OCI-LY1 (cell line): ENCODE measurements at regions not wholly inside any gene's neighbourhood (a gene's known extent, or its start where the extent isn't known, plus 50 kb on each side); places are given as distances from the start of the nearest gene placed in this dataset.

ENCODE experiments used
- H2AFZ ChIP-seq: fragments of 200-600 bp; sonication (generic), shearing (Covaris generic); 2 replicates; pipeline ENCODE4 v1.6.0; 2014; ENCODE audit warnings: antibody characterized with exemption, mild to moderate bottlenecking, low read length
- H3F3A ChIP-seq: fragments of 200-600 bp; sonication (generic), shearing (Covaris generic); 2 replicates; pipeline ENCODE4 v1.6.0; 2014; ENCODE audit warnings: mild to moderate bottlenecking, antibody characterized with exemption, low read length, moderate library complexity; ENCODE audit not compliant: insufficient read depth
- H3K27ac ChIP-seq: fragments of 200-600 bp; sonication (generic); 2 replicates; pipeline ENCODE4 v1.5.1; 2014; ENCODE audit warnings: low read length, mixed run types, mild to moderate bottlenecking, low read depth; ENCODE audit not compliant: poor library complexity, severe bottlenecking
- H3K27me3 ChIP-seq: fragments of 200-600 bp; sonication (generic); 2 replicates; pipeline ENCODE4 v1.6.0; 2014; ENCODE audit warnings: antibody characterized with exemption, mild to moderate bottlenecking, low read length, moderate library complexity; ENCODE audit not compliant: insufficient read depth
- H3K36me3 ChIP-seq: fragments of 200-600 bp; sonication (generic); 2 replicates; pipeline ENCODE4 v1.6.1; 2014; ENCODE audit warnings: mild to moderate bottlenecking, antibody characterized with exemption, low read length, moderate library complexity, mixed read lengths; ENCODE audit not compliant: insufficient read depth
- H3K4me1 ChIP-seq: fragments of 200-600 bp; sonication (generic); 2 replicates; pipeline ENCODE4 v1.5.1; 2014; ENCODE audit warnings: mild to moderate bottlenecking, low read length, moderate library complexity; ENCODE audit not compliant: insufficient read depth, severe bottlenecking
- H3K4me2 ChIP-seq: fragments of 200-600 bp; sonication (generic), shearing (Covaris generic); 2 replicates; pipeline ENCODE4 v1.6.1; 2014; ENCODE audit warnings: low read length
- H3K4me3 ChIP-seq: fragments of 200-600 bp; sonication (generic); 2 replicates; pipeline ENCODE4 v1.5.1; 2014; ENCODE audit warnings: low read length, low read depth, mild to moderate bottlenecking, mixed read lengths; ENCODE audit not compliant: poor library complexity, severe bottlenecking
- H3K79me2 ChIP-seq: fragments of 200-600 bp; shearing (Covaris generic); 2 replicates; pipeline ENCODE4 v1.6.1; 2016; ENCODE audit warnings: mixed run types, low read length, mixed read lengths; ENCODE audit not compliant: insufficient read depth
- H3K9ac ChIP-seq: fragments of 200-600 bp; sonication (generic), shearing (Covaris generic); 2 replicates; pipeline ENCODE4 v1.6.1; 2014; ENCODE audit warnings: mild to moderate bottlenecking, low read length, mixed read lengths
- H3K9me2 ChIP-seq: fragments of 200-600 bp; sonication (generic), shearing (Covaris generic); 2 replicates; pipeline ENCODE4 v1.6.1; 2014; ENCODE audit warnings: low read depth, mild to moderate bottlenecking, low read length, mixed read lengths
- H3K9me3 ChIP-seq: fragments of 200-600 bp; shearing (Covaris generic); 2 replicates; pipeline ENCODE4 v1.6.1; 2014; ENCODE audit warnings: low read length, mixed read lengths
- H4K20me1 ChIP-seq: fragments of 200-600 bp; sonication (generic), shearing (Covaris generic); 2 replicates; pipeline ENCODE4 v1.6.0; 2016; ENCODE audit warnings: mild to moderate bottlenecking, low read length; ENCODE audit not compliant: insufficient read depth
- EZH2 ChIP-seq: fragments of 200-600 bp; sonication (generic), shearing (Covaris generic); IDR thresholded peaks from 2 replicates; pipeline ENCODE4 v1.8.0; 2017; ENCODE audit warnings: borderline replicate concordance, mixed run types, mild to moderate bottlenecking, antibody characterized with exemption, low read length, moderate library complexity, mixed read lengths
- TF ChIP-seq, protein P1 (sequence below): fragments of 200-600 bp; sonication (generic), shearing (Covaris generic); IDR thresholded peaks from 2 replicates; pipeline ENCODE4 v1.5.1; 2017; ENCODE audit warnings: mild to moderate bottlenecking, antibody characterized with exemption, low read length, moderate library complexity, mixed read lengths

DNA sequence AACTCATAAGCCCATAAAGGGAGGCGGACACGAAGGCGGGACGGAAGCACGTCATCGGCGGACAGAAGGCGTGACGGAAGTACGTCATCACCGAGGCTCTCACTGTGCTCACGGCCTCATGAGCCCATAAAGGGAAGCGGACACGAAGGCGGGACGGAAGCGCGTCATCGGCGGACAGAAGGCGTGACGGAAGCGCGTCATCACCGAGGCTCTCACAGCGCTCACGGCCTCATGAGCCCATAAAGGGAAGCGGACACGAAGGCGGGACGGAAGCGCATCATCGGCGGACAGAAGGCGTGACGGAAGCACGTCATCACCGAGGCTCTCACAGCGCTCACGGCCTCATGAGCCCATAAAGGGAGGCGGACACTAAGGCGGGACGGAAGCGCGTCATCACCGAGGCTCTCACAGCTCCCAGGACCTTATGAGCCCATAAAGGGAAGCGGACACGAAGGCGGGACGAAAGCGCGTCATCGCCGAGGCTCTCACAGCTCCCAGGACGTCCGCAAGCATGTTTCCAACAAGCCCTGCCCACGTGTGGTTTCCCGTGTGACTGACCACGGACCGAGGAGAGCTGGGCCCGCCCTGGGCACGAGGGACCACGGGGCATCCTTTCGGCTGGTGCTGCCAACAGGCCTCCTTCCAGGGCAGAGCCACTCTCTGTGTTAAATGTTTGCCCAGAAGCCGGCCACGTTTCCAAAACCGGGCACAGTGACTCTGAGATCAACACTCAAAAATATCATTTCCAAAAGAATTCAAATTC is 182.7 kb upstream of the SALL3 start:
- Histone ChIP-seq H3K27me3 (no peaks in the 10 kb centered on the region), H3K9ac (no peak overlapping the region), H3K9me3 (no peaks in the 10 kb centered on the region), H3K4me1 (no peaks in the 10 kb centered on the region), H3K36me3 (no peaks in the 10 kb centered on the region), H3K4me3 (no peak overlapping the region), H3K79me2 (no peaks in the 10 kb centered on the region), H3K4me2 (no peak overlapping the region), H2AFZ (no peak overlapping the region), H4K20me1 (no peaks in the 10 kb centered on the region), H3K27ac (no peak overlapping the region), H3K9me2 (no peaks in the 10 kb centered on the region), H3F3A (no peaks in the 10 kb centered on the region)
- TF ChIP-seq, protein P1, sequence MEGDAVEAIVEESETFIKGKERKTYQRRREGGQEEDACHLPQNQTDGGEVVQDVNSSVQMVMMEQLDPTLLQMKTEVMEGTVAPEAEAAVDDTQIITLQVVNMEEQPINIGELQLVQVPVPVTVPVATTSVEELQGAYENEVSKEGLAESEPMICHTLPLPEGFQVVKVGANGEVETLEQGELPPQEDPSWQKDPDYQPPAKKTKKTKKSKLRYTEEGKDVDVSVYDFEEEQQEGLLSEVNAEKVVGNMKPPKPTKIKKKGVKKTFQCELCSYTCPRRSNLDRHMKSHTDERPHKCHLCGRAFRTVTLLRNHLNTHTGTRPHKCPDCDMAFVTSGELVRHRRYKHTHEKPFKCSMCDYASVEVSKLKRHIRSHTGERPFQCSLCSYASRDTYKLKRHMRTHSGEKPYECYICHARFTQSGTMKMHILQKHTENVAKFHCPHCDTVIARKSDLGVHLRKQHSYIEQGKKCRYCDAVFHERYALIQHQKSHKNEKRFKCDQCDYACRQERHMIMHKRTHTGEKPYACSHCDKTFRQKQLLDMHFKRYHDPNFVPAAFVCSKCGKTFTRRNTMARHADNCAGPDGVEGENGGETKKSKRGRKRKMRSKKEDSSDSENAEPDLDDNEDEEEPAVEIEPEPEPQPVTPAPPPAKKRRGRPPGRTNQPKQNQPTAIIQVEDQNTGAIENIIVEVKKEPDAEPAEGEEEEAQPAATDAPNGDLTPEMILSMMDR: no peak

DNA sequence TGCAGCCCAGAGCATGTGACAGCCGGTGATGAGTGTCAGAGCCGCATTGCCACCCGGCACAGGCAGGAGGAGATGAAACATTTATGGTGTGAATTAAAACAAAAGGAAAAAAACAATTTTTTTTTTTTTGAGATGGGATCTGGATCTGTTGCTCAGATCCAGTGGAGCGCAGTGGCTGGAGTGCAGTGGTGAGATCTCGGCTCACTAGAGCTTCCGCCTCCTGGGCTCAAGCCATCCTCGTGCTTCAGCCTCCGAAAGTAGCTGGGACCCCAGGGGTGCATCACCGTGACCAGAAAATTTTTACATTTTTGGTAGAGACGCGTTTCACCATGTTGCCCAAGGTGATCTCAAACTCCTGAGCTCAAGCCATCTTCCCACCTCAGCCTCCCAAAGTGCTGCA is 182.1 kb upstream of the SALL3 start:
- Histone ChIP-seq H2AFZ (no peak overlapping the region), H3K27ac (no peak overlapping the region), H3K4me3 (no peak overlapping the region), H3F3A (no peaks in the 10 kb centered on the region), H3K36me3 (no peaks in the 10 kb centered on the region), H3K27me3 (no peaks in the 10 kb centered on the region), H3K4me1 (no peaks in the 10 kb centered on the region), H3K4me2 (no peak overlapping the region), H3K9me3 (no peaks in the 10 kb centered on the region), H4K20me1 (no peaks in the 10 kb centered on the region), H3K79me2 (no peaks in the 10 kb centered on the region), H3K9me2 (no peaks in the 10 kb centered on the region), H3K9ac (no peak overlapping the region)
- no peak for TF ChIP-seq EZH2
- TF ChIP-seq, protein P1: no peak

DNA sequence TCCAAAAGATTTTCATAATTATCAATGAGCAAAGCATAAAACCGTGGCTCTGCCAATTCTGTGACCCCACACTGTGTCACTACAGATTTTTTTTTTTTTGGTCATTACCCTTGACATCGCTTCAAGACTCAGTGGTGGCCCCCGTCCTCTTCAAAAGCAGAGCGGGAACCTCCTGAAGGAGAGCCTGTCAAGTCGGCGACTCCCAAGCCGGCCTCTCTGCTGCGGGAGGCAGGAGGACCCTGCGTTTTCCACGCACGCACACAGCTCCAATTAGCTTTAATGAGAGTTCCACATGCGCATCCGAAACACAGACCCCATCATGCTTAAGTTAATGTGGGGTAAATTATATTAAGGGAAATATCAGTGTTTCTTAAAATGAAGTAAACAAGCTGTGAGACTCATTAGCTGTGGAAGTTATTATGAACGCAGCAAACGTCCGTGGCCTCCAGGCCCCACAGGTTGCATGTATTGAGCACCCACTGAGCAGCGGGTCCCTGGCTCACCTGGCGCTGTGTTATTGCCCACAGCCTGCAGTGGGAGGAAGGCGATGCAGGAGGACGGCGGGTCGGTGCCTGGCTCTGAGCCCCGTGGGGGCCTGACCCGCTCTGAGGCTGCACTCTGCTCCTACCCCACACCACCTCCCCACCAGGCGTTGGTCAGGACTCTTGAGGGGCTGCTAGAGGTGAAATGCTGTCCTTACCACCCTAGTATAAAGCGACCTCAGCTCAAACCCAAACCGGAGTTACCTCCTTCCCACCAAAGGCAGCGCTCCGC is 181.0 kb upstream of the SALL3 start:
- no peak for TF ChIP-seq EZH2
- TF ChIP-seq, protein P1: no peak
- H4K20me1 ChIP-seq: no peaks in the 10 kb centered on the region
- H3K27ac ChIP-seq: no peak overlapping the region
- H3K9me2 ChIP-seq: no peaks in the 10 kb centered on the region
- H2AFZ ChIP-seq: no peak overlapping the region
- no peaks in the 10 kb centered on the region for H3K4me1 ChIP-seq
- no peaks in the 10 kb centered on the region for H3K79me2 ChIP-seq
- H3K9ac ChIP-seq: no peak overlapping the region
- no peak overlapping the region for H3K4me2 ChIP-seq
- H3K9me3 ChIP-seq: no peaks in the 10 kb centered on the region
- no peaks in the 10 kb centered on the region for H3K27me3 ChIP-seq
- no peaks in the 10 kb centered on the region for H3K36me3 ChIP-seq
- H3F3A ChIP-seq: no peaks in the 10 kb centered on the region
- H3K4me3 ChIP-seq: no peak overlapping the region
